ENCODE measurements at regions not wholly inside any gene's neighbourhood (a gene's known extent, or its start where the extent isn't known, plus 50 kb on each side); places are given as distances from the start of the nearest gene placed in this dataset.

DNA sequence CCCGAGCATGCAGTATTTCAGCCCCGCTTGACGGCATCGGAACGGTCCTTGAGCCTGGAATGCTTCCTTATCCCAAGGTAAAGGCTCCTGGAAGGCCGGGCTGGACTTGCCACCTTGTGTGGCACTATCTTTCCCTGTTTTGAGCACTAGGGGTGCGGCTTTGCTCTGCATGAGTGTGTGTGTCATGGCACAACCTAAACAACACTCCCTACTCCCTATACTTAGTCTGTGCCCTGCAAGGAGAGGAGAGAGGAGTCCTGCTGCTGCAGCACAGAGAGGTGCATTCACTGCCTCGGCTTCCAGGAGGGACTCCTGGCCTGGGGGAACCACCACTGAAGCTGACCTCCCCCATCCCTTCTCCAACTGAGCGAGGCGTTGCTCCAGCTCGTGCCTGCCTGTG, 60.4 kb upstream of the BACE2 start:
- no peaks in the 10 kb centered on the region; the same call in 1 of the 2 replicates for H3K27me3 ChIP-seq (replicated peaks; ENCODE audit: control insufficient read depth, insufficient read depth, low read length)
- no TSS peak for BruUV-seq (replicated peaks)
- TF ChIP-seq CTCF (IDR thresholded peaks at IDR 0.05; ENCODE audit: insufficient read depth in 1 of 2, low read depth in 1 of 2, low read length in 1 of 2, severe bottlenecking in 1 of 2, unreplicated experiment in 1 of 2) = no peak
- CTCF ChIA-PET = interaction anchor here (0.7 kb wide), 1 partner anchor 28 kb away, joined by 3 read pairs; no protein-coding TSS in a partner anchor
- H3K9me3 ChIP-seq = no peaks in the 10 kb centered on the region
- no peaks in the 10 kb centered on the region for H3K4me1 Mint-ChIP-seq (ENCODE audit: low read depth, unreplicated experiment)
- peaks cover 36% of the 10 kb centered on the region for H3K27me3 Mint-ChIP-seq (ENCODE audit: insufficient read depth, unreplicated experiment)
- H3K27ac Mint-ChIP-seq (ENCODE audit: unreplicated experiment) = no peak overlapping the region
- no peaks in the 10 kb centered on the region for H3K9me3 Mint-ChIP-seq (ENCODE audit: unreplicated experiment)
- H3K4me3 Mint-ChIP-seq (ENCODE audit: unreplicated experiment) = no peak overlapping the region
- intact Hi-C loops (cut with micrococcal nuclease; ENCODE audit: unreplicated experiment) = no loop called here
- no peaks in the 10 kb centered on the region for H3K36me3 ChIP-seq (ENCODE audit: control insufficient read depth, insufficient read depth, low read length)
- H3K4me1 ChIP-seq = no peaks in the 10 kb centered on the region
- H3K4me3 ChIP-seq (ENCODE audit: low read depth, low read length) = no peak overlapping the region
- no peak for DNase-seq
- H3K36me3 Mint-ChIP-seq (ENCODE audit: insufficient read depth, unreplicated experiment) = no peaks in the 10 kb centered on the region
- POLR2A ChIA-PET = no interaction called here

DNA sequence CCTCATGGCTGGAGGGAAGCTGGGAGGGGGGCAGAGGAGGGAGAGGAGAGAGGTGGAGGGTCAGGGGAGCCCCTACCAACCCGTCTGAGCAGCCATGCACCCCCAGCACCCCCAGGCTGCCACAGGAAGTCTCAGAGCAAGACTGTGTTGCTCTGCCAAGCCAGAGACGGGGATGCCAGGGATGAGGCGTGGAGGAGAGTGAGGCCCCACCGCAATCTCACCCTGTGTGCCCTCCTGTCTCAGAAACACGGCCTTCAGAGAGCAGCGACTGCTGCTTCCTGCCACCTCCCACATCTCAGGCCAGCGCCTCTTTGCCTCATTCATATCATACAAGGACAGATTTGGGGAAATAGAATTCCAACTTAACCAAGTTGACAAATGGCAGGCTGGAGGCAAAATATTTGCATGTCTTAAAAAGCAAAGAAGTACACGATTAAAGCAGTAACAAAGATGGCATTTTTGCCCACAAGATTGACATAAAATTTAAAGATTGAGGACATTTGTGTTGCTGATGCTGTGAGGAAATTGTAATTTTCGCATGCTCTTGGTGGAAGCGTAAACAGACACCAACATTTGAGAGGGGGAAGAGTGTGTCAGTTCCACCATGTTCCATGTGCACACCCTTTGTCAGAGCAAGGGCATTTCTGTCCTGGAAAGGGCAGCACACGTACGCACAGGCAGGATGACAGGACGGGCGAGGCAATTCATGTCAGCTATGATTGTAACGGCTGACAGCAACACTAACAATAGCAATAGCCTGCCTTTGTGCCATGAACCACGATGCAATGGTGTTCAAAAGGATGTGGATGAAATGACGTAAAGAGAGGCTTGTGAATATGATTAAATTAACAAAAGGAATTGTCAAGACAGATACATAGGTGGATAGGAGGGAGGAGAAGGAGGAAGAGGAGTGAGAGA, 59.0 kb upstream of the BACE2 start:
- Histone ChIP-seq H3K36me3 (ENCODE audit: control insufficient read depth, insufficient read depth, low read length) (no peaks in the 10 kb centered on the region), H3K9me3 (no peaks in the 10 kb centered on the region), H3K4me1 (no peaks in the 10 kb centered on the region), H3K4me3 (ENCODE audit: low read depth, low read length) (no peak overlapping the region), H3K27me3 (replicated peaks; ENCODE audit: control insufficient read depth, insufficient read depth, low read length) (no peaks in the 10 kb centered on the region; the same call in 1 of the 2 replicates)
- Mint-ChIP-seq H3K9me3 (ENCODE audit: unreplicated experiment) (no peaks in the 10 kb centered on the region), H3K27ac (ENCODE audit: unreplicated experiment) (no peak overlapping the region), H3K4me1 (ENCODE audit: low read depth, unreplicated experiment) (no peaks in the 10 kb centered on the region), H3K36me3 (ENCODE audit: insufficient read depth, unreplicated experiment) (no peaks in the 10 kb centered on the region), H3K27me3 (ENCODE audit: insufficient read depth, unreplicated experiment) (peaks cover 36% of the 10 kb centered on the region), H3K4me3 (ENCODE audit: unreplicated experiment) (no peak overlapping the region)
- BruUV-seq (replicated peaks) = no TSS peak
- DNase-seq = no peak
- CTCF ChIA-PET = no interaction called here
- no peak for TF ChIP-seq CTCF (IDR thresholded peaks at IDR 0.05; ENCODE audit: insufficient read depth in 1 of 2, low read depth in 1 of 2, low read length in 1 of 2, severe bottlenecking in 1 of 2, unreplicated experiment in 1 of 2)
- POLR2A ChIA-PET = no interaction called here
- intact Hi-C loops (cut with micrococcal nuclease; ENCODE audit: unreplicated experiment) = no loop called here

- Mint-ChIP-seq H3K4me3 (ENCODE audit: unreplicated experiment) (no peak overlapping the region), H3K27me3 (ENCODE audit: insufficient read depth, unreplicated experiment) (peaks cover 30% of the 10 kb centered on the region), H3K27ac (ENCODE audit: unreplicated experiment) (no peak overlapping the region), H3K9me3 (ENCODE audit: unreplicated experiment) (no peaks in the 10 kb centered on the region), H3K36me3 (ENCODE audit: insufficient read depth, unreplicated experiment) (no peaks in the 10 kb centered on the region), H3K4me1 (ENCODE audit: low read depth, unreplicated experiment) (no peaks in the 10 kb centered on the region)
- TF ChIP-seq CTCF (IDR thresholded peaks at IDR 0.05; ENCODE audit: insufficient read depth in 1 of 2, low read depth in 1 of 2, low read length in 1 of 2, severe bottlenecking in 1 of 2, unreplicated experiment in 1 of 2) = no peak
- ChIA-PET POLR2A (no interaction called here), CTCF (no interaction called here)
- Histone ChIP-seq H3K9me3 (no peaks in the 10 kb centered on the region), H3K4me1 (no peaks in the 10 kb centered on the region), H3K27me3 (replicated peaks; ENCODE audit: control insufficient read depth, insufficient read depth, low read length) (no peaks in the 10 kb centered on the region; the same call in 1 of the 2 replicates), H3K4me3 (ENCODE audit: low read depth, low read length) (no peak overlapping the region), H3K36me3 (ENCODE audit: control insufficient read depth, insufficient read depth, low read length) (no peaks in the 10 kb centered on the region)
- no peak for DNase-seq
- intact Hi-C loops (cut with micrococcal nuclease; ENCODE audit: unreplicated experiment) = no loop called here
- BruUV-seq (replicated peaks) = no TSS peak
Observed at GRCh38 chr21:41110161-41110560, 57.8 kb upstream of the BACE2 start.
